ENCODE measurements at regions not wholly inside any gene's neighbourhood (a gene's known extent, or its start where the extent isn't known, plus 50 kb on each side); places are given as distances from the start of the nearest gene placed in this dataset.

DNA sequence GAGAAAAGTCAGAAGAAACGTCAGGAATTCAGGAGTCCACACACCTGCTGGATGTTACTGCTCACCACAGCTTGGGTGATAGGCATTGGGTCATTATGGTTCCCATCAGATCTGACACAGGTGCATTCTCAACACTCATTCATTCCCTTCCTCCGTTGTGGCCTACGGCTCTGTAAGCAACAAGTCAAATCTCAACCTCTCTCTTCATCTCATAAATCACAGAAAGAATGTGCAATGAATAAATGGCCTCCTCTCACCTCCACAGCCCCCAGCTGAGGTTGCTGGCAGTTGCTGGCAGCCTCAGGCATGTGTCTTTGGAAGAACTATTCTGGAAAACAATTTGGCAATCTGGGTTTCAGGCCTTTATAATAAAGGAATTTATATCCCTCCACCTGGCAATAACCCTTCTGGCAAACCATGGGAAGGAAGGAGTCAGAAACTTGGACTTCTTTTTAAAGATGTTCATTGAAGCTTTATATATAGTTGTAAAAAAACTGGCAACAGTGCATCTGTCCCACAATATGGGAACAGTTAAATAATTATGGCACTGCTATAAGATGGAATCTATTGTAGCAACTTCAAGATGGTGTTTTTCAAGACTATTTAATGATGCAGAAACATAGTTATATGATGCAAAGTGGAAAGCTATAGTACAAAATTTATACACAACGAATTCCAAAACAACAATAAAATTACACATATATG lies 175.4 kb downstream of the ANAPC1 start:
- TF ChIP-seq, protein P1, sequence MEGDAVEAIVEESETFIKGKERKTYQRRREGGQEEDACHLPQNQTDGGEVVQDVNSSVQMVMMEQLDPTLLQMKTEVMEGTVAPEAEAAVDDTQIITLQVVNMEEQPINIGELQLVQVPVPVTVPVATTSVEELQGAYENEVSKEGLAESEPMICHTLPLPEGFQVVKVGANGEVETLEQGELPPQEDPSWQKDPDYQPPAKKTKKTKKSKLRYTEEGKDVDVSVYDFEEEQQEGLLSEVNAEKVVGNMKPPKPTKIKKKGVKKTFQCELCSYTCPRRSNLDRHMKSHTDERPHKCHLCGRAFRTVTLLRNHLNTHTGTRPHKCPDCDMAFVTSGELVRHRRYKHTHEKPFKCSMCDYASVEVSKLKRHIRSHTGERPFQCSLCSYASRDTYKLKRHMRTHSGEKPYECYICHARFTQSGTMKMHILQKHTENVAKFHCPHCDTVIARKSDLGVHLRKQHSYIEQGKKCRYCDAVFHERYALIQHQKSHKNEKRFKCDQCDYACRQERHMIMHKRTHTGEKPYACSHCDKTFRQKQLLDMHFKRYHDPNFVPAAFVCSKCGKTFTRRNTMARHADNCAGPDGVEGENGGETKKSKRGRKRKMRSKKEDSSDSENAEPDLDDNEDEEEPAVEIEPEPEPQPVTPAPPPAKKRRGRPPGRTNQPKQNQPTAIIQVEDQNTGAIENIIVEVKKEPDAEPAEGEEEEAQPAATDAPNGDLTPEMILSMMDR (IDR thresholded peaks at IDR 0.05) = no peak
- TF ChIP-seq EZH2 (IDR thresholded peaks at IDR 0.05; ENCODE audit: borderline replicate concordance, insufficient read depth, low read depth, low read length, poor library complexity, severe bottlenecking) = no peak
